HG02970 (cell line): ENCODE measurements at regions not wholly inside any gene's neighbourhood (a gene's known extent, or its start where the extent isn't known, plus 50 kb on each side); places are given as distances from the start of the nearest gene placed in this dataset.

ENCODE experiments used
- ATAC-seq: cut with Tn5 transposase; IDR thresholded peaks from one replicate; pipeline ENCODE4 v1.9.1; 2021; ENCODE audit warnings: mild to moderate bottlenecking, moderate library complexity, moderate number of reproducible peaks; ENCODE audit not compliant: unreplicated experiment, low FRiP score

DNA sequence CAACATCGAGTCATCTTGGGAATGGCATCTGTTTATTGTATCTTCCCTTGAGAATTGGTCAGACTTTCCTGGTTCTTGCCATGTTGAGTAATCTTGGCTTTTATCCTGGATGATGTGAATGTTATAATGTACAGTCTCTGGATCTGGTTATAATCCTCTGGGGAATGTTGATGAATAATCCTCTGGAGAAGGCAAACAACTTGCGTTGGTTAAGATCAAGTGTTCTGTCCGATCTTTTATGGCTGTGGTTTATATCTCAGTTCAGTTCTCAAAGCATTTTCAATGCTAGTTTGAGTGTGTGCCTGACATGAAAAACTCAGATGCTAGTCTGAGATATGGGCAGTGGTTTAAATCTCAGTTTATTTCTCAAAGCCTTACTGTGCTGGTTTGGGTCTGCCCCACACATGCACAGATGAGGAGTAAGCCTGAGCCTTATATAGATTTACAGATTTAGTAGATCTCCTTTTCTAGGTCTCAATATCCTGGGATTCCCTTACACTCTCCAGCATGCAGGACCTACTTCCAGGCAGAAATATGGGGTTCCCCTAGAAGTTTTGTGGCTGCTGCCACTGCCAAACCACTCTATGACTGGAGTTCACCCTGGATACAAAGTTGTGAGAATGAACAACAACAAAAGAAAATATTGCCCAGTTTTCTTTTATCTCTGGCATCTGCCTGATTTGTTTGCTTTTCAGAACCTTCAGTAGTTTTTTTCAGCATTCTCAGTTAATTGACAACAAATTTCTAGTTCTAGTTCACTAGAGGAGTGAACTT, 191.8 kb upstream of the MAN1A1 start:
- ATAC-seq: no peak

DNA sequence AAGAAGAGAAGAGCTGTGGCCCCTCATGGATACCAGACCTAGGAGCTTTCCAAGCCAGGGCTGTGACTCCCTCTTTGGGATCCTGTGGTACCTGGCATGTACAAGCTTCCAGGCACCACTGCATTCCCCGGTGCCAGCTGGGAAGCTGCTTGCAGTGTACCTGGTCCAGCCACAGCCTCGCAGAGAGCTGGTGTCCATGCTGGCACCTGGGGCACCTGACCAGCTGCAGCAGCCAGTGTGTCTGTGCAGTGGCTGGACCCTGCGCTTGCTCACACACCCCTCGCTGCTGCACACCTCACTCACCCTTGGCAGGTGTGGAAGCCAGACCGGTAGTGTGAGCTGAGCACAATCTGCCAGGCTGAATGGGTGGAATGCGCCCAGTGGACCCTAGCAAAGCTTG, 190.9 kb upstream of the MAN1A1 start:
- no peak for ATAC-seq

DNA sequence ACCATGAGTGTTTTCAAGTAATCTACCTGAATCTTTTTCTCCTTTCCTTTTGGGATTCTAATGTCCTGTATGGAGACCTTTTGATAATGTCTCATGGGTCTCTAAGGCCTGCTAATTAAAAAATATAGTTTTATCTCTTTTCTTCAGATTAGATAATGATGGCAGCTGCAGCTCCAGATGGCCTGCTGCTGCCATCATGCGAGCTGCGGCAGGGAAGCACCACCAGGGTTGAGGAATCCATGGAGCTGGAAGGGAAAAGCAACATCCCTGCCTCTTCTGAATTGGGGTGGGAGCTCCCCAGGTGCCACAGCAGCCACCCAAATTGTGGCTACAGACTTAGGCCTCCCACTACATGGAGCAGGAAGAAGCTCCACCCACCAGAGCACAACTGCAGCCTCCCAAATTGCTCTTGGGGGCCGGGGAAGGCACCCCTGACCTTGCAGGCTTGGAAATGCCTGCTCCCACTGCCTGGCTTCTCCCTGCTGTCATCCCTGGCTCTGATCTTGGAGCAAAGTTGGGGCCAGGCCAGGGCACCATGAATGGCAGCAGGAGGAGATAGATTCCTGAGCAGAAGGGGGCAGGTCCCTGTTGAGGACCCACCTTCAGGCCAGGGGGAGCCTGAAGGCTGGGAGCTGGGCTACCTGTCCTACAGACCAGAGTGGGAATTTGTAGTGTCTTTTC, 189.6 kb upstream of the MAN1A1 start:
- no peak for ATAC-seq

DNA sequence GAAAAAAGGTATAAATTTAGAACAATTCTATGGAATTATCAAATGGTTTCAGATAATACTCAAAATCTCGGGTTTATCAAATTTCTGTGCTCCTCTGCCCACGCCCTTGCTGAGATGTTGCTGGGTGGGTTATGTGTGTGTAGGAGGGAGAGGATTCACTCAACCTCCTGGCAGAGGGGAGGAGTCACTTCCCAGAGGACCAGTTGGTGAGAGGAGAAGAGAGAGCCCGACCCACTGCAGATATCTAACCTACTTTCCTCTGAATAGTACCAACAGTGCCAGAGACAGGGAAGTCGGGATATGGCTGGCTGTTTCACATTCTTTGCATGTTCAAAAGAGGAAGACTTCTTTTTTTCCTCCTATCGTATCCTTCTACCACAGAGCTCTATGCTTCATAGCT, 187.1 kb upstream of the MAN1A1 start:
- ATAC-seq: no peak

DNA sequence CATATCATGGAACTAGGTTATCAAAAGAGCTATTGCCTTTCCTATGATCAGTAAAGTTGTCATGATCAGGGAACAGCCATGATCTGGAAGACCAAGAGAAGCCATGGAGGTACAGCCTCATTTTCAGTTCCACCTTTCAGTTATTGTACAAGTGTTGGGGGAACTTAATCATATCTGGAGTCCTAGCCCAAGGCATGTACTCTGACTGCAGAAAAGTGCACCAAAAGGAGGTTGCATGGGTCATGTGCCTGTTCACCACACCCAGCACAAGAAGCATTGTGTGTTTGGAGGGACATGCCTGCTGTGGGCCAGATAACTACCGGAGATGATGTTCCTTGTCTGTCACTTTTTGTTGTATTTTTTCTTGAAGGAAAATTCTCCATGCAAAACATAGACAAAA, 185.8 kb upstream of the MAN1A1 start:
- ATAC-seq: no peak

DNA sequence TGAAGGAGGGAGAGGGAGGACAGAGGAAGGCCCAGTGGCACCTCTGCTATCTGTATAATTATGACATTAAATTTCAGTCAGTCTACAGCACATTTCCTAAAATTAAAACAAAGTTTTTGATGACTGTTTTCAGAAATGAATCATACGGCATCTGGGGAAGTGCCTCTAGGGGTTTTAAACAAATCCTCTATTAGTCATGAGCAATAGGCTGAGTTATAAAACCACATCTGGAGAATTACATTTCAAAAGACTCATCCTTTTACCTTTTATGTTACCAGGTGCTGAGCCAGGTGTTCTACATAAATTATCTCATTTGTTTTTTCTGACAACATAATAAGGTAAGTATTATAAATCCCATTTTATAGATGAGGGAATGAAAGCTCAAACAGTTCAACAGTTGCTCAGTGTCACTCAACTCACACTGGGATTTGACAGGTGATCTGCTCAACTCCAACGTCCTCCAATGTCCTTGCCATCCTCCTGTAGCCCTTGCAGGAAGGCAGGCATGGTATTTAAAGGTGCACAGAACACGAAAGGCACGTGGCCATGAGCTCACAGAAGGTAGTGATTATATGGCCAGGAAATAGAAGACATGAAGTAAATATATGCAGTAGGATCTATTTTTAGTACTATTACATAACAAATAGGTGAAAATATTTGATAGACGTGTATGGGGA, 184.2 kb upstream of the MAN1A1 start:
- ATAC-seq: no peak

DNA sequence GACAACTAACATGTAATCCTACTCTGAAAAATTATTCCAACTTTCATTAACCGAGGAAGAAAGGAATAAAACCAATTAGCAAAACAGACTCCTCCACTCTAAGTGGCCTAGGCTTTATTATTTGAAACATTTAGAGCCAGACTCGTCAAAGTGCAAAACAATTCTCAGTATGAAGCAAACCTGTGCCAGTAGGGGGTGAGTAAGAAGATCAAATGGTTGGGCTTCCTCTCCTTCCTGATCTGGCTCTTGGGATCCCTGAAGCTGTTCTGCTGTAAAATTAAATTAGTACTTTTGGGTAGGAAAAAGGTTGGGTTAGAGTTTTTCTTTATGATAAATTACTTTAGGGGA, 177.6 kb upstream of the MAN1A1 start:
- no peak for ATAC-seq

DNA sequence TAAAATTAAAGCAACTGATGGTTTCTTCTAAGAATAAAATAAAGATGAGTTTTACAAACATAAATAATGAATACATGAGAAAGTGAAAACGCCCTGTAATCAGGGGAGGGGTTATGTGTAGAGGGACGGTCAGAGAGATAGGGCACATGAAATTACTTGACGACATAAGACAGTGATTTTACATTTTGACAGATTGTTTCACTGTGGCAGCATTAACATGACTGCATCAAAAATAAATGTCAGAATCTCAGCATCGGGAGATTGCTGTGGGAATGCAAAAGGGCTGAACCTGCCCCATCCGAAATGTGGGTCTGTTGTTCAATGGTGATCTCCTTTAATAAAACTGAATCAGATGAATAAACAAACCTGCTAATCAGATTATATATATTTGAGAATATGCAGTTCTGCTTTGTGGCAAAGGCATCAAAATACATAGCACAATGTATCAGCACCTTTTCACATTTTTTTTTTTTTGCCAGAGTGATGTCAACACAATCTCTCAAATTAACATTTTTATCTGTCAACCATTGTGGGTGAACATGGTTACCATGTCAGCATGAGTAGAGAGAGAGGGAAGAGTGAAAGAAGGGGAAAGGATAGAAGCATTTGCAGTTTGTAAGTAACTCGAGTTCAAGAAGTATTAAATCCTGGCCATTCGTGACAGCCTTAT, 177.1 kb upstream of the MAN1A1 start:
- ATAC-seq: no peak

DNA sequence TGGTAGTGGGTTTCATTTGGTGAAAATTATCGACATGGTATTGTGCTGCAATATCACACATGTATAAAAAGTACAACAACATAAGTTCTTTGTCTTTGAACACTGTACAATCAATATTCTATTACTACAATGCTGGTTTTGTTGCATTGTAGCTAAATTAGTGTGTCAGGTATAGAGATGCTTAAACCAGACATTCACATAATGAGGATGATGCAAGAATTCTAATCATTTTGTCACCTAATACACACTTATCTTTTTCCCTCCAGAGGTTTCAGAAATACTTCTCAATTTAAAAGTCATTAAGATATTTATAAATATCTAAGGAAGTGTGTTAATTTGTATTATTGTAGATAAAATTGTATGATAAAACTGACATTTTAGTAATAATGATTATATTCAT, 174.8 kb upstream of the MAN1A1 start:
- ATAC-seq: no peak

DNA sequence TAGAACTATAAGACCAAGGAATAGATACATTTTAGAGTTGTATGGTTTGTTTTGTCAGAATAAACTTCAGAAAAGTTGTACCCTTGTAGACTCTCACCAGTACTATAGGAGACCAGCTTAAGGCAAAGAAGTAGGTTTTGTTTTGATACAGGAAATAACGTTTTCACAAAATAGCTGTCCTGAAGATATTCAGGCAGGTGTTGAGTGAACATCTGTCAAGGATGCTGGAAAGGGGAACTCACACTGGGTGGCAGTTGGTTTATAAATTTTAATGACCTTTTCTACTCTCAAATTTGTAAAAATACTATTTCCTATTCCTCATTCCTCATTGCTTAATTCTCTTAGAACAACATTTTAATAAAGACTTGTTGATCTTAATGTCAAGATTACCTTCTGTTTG, 174.0 kb upstream of the MAN1A1 start:
- no peak for ATAC-seq

DNA sequence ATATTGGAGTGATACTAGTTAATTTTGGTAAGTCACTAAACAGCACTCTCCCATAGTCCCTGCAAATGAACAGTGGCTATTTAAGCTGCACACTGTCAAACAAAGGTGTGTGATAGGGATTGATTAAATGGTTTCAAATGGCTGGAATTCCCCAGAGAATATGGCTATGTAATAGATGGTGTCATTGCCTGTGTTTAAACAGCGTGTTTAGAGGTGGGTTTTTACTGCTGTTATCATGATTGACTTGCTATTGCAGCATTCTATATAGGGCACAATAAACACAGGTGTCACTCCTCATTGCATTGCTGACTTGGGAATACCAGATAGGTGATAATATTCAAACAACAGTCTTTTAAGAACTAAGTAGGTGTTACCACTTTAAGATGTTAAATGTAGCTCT, 171.7 kb upstream of the MAN1A1 start:
- ATAC-seq: no peak

DNA sequence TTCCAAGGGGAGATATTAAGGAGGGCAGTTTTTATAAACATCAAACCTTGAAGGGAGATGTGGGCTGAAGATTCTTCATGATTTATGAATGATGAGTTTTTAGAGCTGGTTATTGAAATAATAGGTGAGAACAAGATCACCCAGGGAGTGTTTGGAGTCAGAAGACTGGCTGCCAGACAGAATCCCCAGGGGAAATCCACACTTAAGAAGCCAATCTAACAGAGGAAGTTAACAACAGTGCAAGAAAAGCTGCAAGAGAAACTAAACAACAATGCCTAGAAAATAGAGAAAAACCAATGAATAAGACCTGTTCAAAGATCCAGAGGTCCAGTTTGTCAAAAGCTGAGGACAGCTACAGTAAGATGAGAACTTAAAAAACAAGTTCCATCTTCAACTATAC, 167.9 kb upstream of the MAN1A1 start:
- ATAC-seq: no peak

DNA sequence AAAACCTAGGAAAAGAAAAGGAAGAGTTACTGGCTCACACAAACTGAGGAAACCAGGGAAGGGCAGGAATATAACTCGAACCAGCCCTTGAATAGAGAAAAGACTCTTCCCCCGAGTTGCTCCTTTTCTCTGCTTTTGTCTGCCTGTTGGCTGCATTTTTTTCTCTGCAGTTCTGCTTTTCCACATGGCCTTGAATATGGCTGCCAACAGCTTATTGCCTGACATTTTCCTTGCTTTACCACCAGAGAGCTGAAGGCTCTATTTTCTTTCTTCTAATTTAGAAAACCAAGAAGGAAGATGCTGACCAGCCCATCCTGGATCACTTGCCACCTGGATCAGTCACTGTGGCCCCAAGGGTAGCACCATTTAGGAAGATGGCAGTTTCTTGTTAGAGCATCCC, 164.8 kb upstream of the MAN1A1 start:
- no peak for ATAC-seq

DNA sequence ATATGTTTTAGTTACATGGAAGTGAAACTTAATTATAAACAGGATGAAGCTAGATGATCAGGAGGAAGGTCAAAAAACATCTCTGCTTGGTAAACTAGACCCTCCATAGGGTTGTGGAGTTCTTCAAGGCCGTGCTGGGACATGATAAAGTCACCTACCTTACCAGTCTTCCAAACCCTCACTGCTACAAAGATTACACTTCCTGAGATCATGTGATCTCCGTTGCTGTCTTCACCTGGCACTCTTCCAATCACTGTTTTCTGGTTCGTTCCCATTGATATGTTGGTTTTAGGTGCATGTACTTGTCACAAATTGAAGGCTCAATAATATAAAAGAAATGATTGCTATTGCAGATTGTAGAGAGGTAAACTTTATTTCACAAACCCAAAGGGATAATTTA, 161.5 kb upstream of the MAN1A1 start:
- ATAC-seq: no peak

DNA sequence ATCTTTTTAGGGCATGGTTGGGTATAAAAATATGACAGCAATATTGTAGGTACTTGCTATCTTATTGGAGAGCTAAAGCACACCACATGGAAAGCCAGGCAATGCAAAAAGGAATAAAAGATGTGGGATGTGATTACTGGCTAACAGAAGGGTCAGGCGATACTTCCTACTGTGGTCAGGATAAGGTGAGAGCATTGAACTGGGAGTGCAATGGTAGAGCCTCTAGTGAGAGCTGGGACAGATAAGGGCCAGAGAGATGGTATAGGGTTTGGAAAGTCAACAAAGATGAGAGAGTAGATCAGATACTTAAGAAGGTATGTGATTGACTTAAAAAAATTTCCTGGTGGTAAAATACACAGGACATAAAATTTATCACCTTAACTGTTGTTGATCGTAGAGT, 160.7 kb upstream of the MAN1A1 start:
- ATAC-seq: no peak

DNA sequence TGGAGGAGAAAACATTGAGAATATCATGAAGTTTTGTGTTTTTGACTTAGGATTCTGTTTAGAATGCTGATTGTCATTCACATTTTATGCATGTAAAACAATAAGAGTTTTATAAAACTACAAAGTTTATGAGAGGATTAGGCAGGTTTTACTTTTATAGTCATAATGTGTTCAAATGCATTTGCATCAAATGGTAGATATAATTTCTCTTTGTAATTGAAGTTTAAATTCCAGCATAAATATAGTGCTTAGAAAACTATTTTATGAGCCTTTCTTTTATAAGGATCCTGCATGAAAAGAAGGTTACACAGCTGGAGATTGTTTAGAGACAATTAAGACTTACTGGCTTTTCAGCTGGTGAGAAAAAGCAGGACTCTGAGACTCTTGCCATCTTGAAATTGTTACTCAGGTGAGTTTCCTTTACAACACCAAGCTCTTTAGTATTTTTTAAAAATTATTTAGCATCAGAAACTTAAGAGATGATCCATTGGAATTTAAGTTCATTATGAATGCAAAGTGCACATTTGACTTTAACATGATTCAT, 157.1 kb upstream of the MAN1A1 start:
- no peak for ATAC-seq

DNA sequence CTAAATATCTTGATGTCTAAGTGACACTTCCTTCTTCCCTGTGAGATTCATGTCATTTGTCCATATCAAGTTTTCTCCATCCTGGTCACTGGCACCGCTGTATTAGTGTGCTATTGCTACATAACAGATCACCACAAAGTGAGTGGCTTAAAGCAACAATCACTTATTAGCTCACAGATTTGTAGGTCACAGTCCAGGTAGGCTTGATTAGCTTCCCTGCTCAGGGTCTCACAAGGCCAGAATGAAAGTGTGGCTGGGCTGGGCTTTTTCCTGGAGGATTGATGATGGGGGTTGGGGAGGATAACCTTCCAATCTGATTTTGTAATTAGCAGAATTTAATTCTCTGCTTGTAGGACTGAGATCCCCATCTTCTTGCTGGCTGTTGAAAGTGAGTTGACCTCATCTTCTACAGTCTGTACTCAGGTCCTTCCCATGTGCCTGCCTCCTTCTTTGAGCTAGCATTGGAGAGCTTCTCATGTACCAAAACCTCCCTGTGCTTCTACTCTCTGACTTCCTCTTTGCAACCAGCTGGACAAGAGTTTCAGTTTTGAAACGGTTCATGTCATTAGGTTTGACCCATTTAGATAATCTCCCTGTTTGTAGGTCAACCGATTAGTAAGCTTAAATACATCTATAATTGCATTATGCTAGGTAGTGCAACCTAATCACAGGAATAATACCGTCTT, 152.4 kb upstream of the MAN1A1 start:
- ATAC-seq: peak; percentile 55

DNA sequence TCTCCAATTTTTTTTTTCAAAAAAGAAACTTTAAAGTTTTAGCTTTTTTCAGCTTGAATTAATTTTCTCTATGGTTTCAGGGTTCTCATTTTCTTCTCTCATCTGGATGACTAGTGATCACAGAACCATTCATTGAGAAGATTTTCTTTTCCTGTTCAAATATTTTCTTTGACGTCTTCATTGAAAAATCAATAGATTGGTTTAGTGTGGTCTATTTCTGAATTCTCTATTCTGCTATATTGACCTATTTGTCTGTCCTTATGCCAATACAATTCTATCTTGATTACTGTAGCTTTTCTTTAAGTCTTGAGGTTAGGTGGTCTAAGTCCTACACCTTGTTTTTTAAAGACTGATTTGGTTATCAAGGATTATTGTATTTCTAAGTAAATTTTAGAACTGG, 150.2 kb upstream of the MAN1A1 start:
- ATAC-seq: no peak

DNA sequence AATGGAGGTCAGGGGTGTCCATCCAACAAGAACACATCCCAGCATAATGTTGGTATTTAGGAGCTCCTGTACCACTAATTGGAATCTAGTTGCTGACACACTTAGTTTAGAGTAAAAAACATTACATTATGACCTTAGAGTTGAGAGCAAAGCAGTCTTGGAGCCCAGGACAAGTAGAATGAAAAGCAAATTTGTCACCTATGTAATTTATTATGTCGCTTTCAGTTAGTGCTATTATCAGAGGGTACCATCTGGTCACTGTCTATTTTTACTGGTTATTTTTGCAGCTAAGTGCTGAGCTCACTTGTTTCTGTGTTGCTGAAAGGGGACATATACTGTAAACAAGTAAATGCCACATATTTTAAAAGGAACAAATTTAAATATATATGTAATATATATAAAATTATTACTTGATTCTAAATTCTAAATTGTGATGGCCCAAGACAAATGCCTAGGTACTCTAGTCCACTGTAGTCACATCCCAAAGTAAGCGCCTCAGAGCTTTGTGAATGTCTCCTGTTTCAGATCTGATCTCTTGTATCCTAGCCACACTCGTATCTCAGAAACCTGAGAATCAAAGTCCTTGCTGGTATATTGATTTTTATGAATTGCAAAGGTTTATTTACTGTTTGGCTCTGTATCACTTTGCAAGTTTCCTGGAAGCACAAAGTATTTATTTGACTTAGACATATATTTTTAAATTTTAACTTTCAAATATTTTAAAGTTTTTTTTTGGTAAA, 148.6 kb upstream of the MAN1A1 start:
- no peak for ATAC-seq

DNA sequence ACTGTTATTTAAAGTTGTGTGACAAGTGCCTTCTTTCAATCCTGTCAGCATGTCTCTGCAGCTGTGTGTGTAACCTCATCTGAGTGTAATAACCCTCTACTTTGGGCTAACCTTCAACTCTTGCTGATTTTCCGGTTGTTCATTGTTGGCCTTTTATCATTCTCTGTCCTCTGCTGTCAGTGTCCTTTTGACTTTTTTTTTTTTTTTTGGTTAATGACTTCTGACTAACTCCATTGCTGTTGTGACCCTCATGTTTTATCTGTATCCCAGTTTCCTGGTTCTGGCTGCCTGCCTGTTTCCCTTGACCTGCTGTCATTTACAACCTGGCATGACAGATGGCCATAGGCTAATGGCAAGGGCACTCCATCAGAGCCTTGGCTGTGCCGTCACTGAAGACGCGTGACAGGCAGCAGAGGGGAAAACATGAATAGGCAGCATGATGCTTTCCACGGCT, 145.7 kb upstream of the MAN1A1 start:
- no peak for ATAC-seq
